Mesendoderm (in vitro differentiated cells): ENCODE measurements at regions not wholly inside any gene's neighbourhood (a gene's known extent, or its start where the extent isn't known, plus 50 kb on each side); places are given as distances from the start of the nearest gene placed in this dataset.

Experiments used
- DNase-seq: peaks from one replicate; pipeline ENCODE4 v3.0.0; 2013
- H2AK5ac ChIP-seq: 2 replicates; pipeline ENCODE4 v1.6.1; 2013; ENCODE audit warnings: low read length, inconsistent platforms
- H2BK120ac ChIP-seq: 2 replicates; pipeline ENCODE4 v1.6.1; 2013; ENCODE audit warnings: low read depth, mild to moderate bottlenecking, low read length, moderate library complexity, mixed read lengths
- H2BK15ac ChIP-seq: replicated peaks from 2 replicates; pipeline ENCODE4 v1.6.1; 2013; ENCODE audit warnings: low read depth, mild to moderate bottlenecking, moderate library complexity
- H2BK5ac ChIP-seq: 2 replicates; pipeline ENCODE4 v1.6.1; 2013; ENCODE audit warnings: low read length, inconsistent platforms
- H3K18ac ChIP-seq: 2 replicates; pipeline ENCODE4 v1.6.1; 2013; ENCODE audit warnings: mild to moderate bottlenecking, low read length, mixed read lengths
- H3K23ac ChIP-seq: one replicate; pipeline ENCODE4 v1.6.1; 2013; ENCODE audit warnings: low read length
- H3K27ac ChIP-seq: 2 replicates; pipeline ENCODE4 v1.5.1; 2013; ENCODE audit warnings: low read depth, mild to moderate bottlenecking, inconsistent platforms, low read length, moderate library complexity
- H3K27me3 ChIP-seq: 2 replicates; pipeline ENCODE4 v1.6.1; 2013; ENCODE audit warnings: low read length, control low read depth, mild to moderate bottlenecking, inconsistent platforms; ENCODE audit not compliant: insufficient read depth, poor library complexity
- H3K36me3 ChIP-seq: 2 replicates; pipeline ENCODE4 v1.6.1; 2013; ENCODE audit warnings: low read length, inconsistent platforms; ENCODE audit not compliant: control insufficient read depth, insufficient read depth
- H3K4ac ChIP-seq: one replicate; pipeline ENCODE4 v1.6.1; 2013; ENCODE audit warnings: low read depth, mild to moderate bottlenecking, low read length, moderate library complexity
- H3K4me1 ChIP-seq: 2 replicates; pipeline ENCODE4 v1.6.1; 2013; ENCODE audit warnings: low read depth, low read length, inconsistent platforms; ENCODE audit not compliant: control insufficient read depth
- H3K4me2 ChIP-seq: 2 replicates; pipeline ENCODE4 v1.6.1; 2013; ENCODE audit warnings: low read length
- H3K4me3 ChIP-seq: 2 replicates; pipeline ENCODE4 v1.5.1; 2013; ENCODE audit warnings: mild to moderate bottlenecking, low read length
- H3K56ac ChIP-seq: one replicate; pipeline ENCODE4 v1.6.1; 2013; ENCODE audit warnings: low read length
- H3K79me1 ChIP-seq: 2 replicates; pipeline ENCODE4 v1.6.1; 2013; ENCODE audit warnings: low read length, inconsistent platforms
- H3K79me2 ChIP-seq: 2 replicates; pipeline ENCODE4 v1.6.1; 2013; ENCODE audit warnings: mild to moderate bottlenecking, low read length; ENCODE audit not compliant: control insufficient read depth, insufficient read depth
- H3K9ac ChIP-seq: 2 replicates; pipeline ENCODE4 v1.6.1; 2013; ENCODE audit warnings: low read length, inconsistent platforms
- H4K5ac ChIP-seq: one replicate; pipeline ENCODE4 v1.6.1; 2013; ENCODE audit warnings: low read length
- H4K8ac ChIP-seq: one replicate; pipeline ENCODE4 v1.6.1; 2013; ENCODE audit warnings: low read depth, mild to moderate bottlenecking, control low read depth, low read length, moderate library complexity
- WGBS: extraction: QIAGEN DNeasy Blood & Tissue Kit; methylation state at CpG from one replicate; pipeline ENCODE4 v1.1.7; 2013; ENCODE audit warnings: low lambda C conversion rate, missing lambda C conversion rate; ENCODE audit not compliant: insufficient coverage; ENCODE audit errors: extremely low coverage; 5-methylcytosine and 5-hydroxymethylcytosine counted together

GRCh38 chr13:34867590-34867989 is 74.5 kb upstream of the NBEA start:
- Histone ChIP-seq H3K36me3 (no peaks in the 10 kb centered on the region), H3K4me1 (peaks cover 1% of the 10 kb centered on the region), H3K9ac (no peak overlapping the region), H3K18ac (no peak overlapping the region), H4K5ac (no peak overlapping the region), H3K79me2 (no peaks in the 10 kb centered on the region), H2BK120ac (peak overlapping the region; percentile 54), H2BK15ac (no peak overlapping the region), H2AK5ac (no peak overlapping the region), H3K4me2 (no peak overlapping the region), H3K4ac (no peak overlapping the region), H3K4me3 (no peak overlapping the region), H2BK5ac (no peak overlapping the region), H3K56ac (no peak overlapping the region), H3K23ac (no peak overlapping the region), H3K79me1 (no peaks in the 10 kb centered on the region), H3K27ac (no peak overlapping the region), H3K27me3 (no peaks in the 10 kb centered on the region), H4K8ac (no peak overlapping the region)
- DNase-seq: no peak
- no CpG with 5 or more reads among the region's 4 CpGs for WGBS

- no peak overlapping the region for H3K27ac ChIP-seq
- peaks cover 1% of the 10 kb centered on the region for H3K4me1 ChIP-seq
- DNase-seq: no peak
- H3K79me1 ChIP-seq: no peaks in the 10 kb centered on the region
- no peak overlapping the region for H3K23ac ChIP-seq
- no peak overlapping the region for H3K4ac ChIP-seq
- H3K36me3 ChIP-seq: no peaks in the 10 kb centered on the region
- H4K8ac ChIP-seq: no peak overlapping the region
- no peak overlapping the region for H2BK120ac ChIP-seq
- no peak overlapping the region for H2BK15ac ChIP-seq
- no peak overlapping the region for H2BK5ac ChIP-seq
- H3K79me2 ChIP-seq: no peaks in the 10 kb centered on the region
- H3K27me3 ChIP-seq: no peaks in the 10 kb centered on the region
- no peak overlapping the region for H3K4me2 ChIP-seq
- whole genome bisulfite sequencing: no CpG with 5 or more reads among the region's 2 CpGs
- no peak overlapping the region for H3K4me3 ChIP-seq
- no peak overlapping the region for H3K9ac ChIP-seq
- no peak overlapping the region for H2AK5ac ChIP-seq
- no peak overlapping the region for H3K18ac ChIP-seq
- H4K5ac ChIP-seq: no peak overlapping the region
- no peak overlapping the region for H3K56ac ChIP-seq
Measured at GRCh38 chr13:34868733-34869132, 73.3 kb upstream of the NBEA start.

- DNase-seq: no peak
- H3K36me3 ChIP-seq: no peaks in the 10 kb centered on the region
- no peaks in the 10 kb centered on the region for H3K4me1 ChIP-seq
- H3K4me3 ChIP-seq: no peak overlapping the region
- no peak overlapping the region for H2BK15ac ChIP-seq
- no peaks in the 10 kb centered on the region for H3K79me2 ChIP-seq
- no peak overlapping the region for H3K23ac ChIP-seq
- no peak overlapping the region for H4K5ac ChIP-seq
- H3K18ac ChIP-seq: no peak overlapping the region
- no peak overlapping the region for H2BK120ac ChIP-seq
- H2AK5ac ChIP-seq: no peak overlapping the region
- H3K27ac ChIP-seq: no peak overlapping the region
- H3K56ac ChIP-seq: no peak overlapping the region
- H2BK5ac ChIP-seq: no peak overlapping the region
- no CpG with 5 or more reads among the region's 2 CpGs for WGBS
- H3K4ac ChIP-seq: no peak overlapping the region
- H3K4me2 ChIP-seq: no peak overlapping the region
- H3K79me1 ChIP-seq: no peaks in the 10 kb centered on the region
- no peak overlapping the region for H3K9ac ChIP-seq
- no peaks in the 10 kb centered on the region for H3K27me3 ChIP-seq
- H4K8ac ChIP-seq: no peak overlapping the region
Measured at GRCh38 chr13:34869696-34870095, 72.4 kb upstream of the NBEA start.

GRCh38 chr13:34878329-34878728 is 63.7 kb upstream of the NBEA start:
- H3K27me3 ChIP-seq: no peaks in the 10 kb centered on the region
- H4K5ac ChIP-seq: no peak overlapping the region
- no peak overlapping the region for H2BK120ac ChIP-seq
- no peak overlapping the region for H3K9ac ChIP-seq
- H3K36me3 ChIP-seq: no peaks in the 10 kb centered on the region
- no peak overlapping the region for H3K56ac ChIP-seq
- no peak overlapping the region for H2BK5ac ChIP-seq
- no peak overlapping the region for H3K27ac ChIP-seq
- no peak for DNase-seq
- no peaks in the 10 kb centered on the region for H3K79me2 ChIP-seq
- no peak overlapping the region for H4K8ac ChIP-seq
- no peak overlapping the region for H3K23ac ChIP-seq
- no peak overlapping the region for H2AK5ac ChIP-seq
- no peak overlapping the region for H3K4ac ChIP-seq
- H3K4me1 ChIP-seq: no peaks in the 10 kb centered on the region
- no peak overlapping the region for H3K4me2 ChIP-seq
- H3K79me1 ChIP-seq: no peaks in the 10 kb centered on the region
- no peak overlapping the region for H3K18ac ChIP-seq
- no peak overlapping the region for H2BK15ac ChIP-seq
- no peak overlapping the region for H3K4me3 ChIP-seq

GRCh38 chr13:34879851-34880250 is 62.2 kb upstream of the NBEA start:
- Histone ChIP-seq H3K56ac (no peak overlapping the region), H3K4me3 (no peak overlapping the region), H3K4me2 (no peak overlapping the region), H3K36me3 (no peaks in the 10 kb centered on the region), H3K9ac (no peak overlapping the region), H2BK15ac (no peak overlapping the region), H3K79me2 (no peaks in the 10 kb centered on the region), H2AK5ac (no peak overlapping the region), H3K27ac (no peak overlapping the region), H3K18ac (no peak overlapping the region), H2BK5ac (no peak overlapping the region), H4K5ac (no peak overlapping the region), H3K79me1 (no peaks in the 10 kb centered on the region), H3K23ac (no peak overlapping the region), H3K4me1 (no peaks in the 10 kb centered on the region), H2BK120ac (no peak overlapping the region), H3K4ac (no peak overlapping the region), H4K8ac (no peak overlapping the region), H3K27me3 (no peaks in the 10 kb centered on the region)
- DNase-seq: no peak
- WGBS: no CpG with 5 or more reads among the region's 1 CpG

GRCh38 chr13:34881494-34881893 is 60.6 kb upstream of the NBEA start:
- Histone ChIP-seq H3K9ac (no peak overlapping the region), H3K56ac (no peak overlapping the region), H3K36me3 (no peaks in the 10 kb centered on the region), H3K79me1 (no peaks in the 10 kb centered on the region), H3K23ac (no peak overlapping the region), H3K27ac (no peak overlapping the region), H2BK120ac (no peak overlapping the region), H3K27me3 (no peaks in the 10 kb centered on the region), H2BK15ac (no peak overlapping the region), H3K4me2 (no peak overlapping the region), H3K4ac (no peak overlapping the region), H3K4me3 (no peak overlapping the region), H3K79me2 (no peaks in the 10 kb centered on the region), H3K4me1 (no peaks in the 10 kb centered on the region), H4K8ac (no peak overlapping the region), H3K18ac (no peak overlapping the region), H2AK5ac (no peak overlapping the region), H2BK5ac (no peak overlapping the region), H4K5ac (no peak overlapping the region)
- DNase-seq: no peak
- WGBS: no CpG with 5 or more reads among the region's 2 CpGs
